LNCaP clone FGC (cell line): ENCODE measurements at regions not wholly inside any gene's neighbourhood (a gene's known extent, or its start where the extent isn't known, plus 50 kb on each side); places are given as distances from the start of the nearest gene placed in this dataset.
A peak's percentile ranks its signal among the peaks of the same experiment; 100 is the strongest.

Experiments
- DNase-seq: peaks from one replicate; pipeline ENCODE4 v3.0.0-alpha.2; 2011; ENCODE audit warnings: low read depth
- H3K4me3 ChIP-seq: 2 replicates; pipeline ENCODE4 v1.5.1; 2011; ENCODE audit warnings: mild to moderate bottlenecking, low read depth, low read length, control low read depth
- CTCF ChIP-seq: IDR thresholded peaks from 2 replicates; pipeline ENCODE4 v1.5.1; 2012; ENCODE audit warnings: mild to moderate bottlenecking; ENCODE audit not compliant: control insufficient read depth, insufficient read depth; ENCODE audit errors: extremely low read depth

- no peak overlapping the region for H3K4me3 ChIP-seq
- DNase-seq = no peak
- no peak for TF ChIP-seq CTCF
Measured at GRCh38 chr15:47289656-47290055, 427.6 kb upstream of the SEMA6D start.

DNA sequence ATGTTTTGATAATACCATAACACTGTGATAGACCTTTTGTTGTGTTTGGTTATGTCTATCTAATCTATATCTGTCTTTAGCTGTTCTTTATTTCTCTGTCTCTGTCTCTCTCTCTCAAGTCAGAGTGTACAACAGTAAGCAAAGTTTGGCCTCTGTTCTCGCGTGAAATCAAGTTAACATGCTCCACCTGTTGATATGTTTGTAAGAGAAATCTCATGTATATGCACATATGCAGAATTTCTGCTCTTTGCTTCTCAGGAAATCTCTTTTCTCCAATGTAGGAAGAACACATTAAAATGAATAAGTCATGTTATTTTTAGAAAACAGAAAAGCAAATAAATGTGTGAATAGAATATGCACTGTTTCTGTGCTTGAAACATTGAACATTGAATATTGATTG lies 425.5 kb upstream of the SEMA6D start:
- TF ChIP-seq CTCF = no peak
- DNase-seq = no peak
- no peak overlapping the region for H3K4me3 ChIP-seq

DNA sequence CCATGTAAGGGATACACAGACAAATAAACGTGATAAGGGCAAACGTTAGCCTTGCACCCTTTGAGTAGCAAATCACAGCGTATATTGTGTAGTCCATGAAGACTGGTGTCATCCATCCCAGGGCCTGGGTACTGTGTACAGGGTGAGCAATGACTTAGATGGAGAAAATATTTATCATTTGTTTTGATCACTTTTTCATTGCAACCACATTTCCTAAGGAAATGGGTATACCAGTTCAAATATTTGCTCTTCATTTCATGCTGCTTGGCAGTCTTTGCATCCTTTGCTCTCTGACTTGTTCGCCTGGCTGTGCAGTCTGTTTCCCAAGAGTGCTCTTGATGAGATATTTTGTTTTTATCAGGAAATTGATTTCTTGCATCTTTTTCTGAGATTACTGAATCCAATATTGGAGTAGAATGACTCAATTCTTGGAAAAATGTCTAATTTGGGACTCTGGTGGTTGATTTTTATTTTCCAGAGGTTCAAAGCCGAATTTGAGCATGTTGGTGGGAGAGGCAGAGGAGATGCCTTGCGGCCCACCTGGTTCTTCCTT lies 424.6 kb upstream of the SEMA6D start:
- TF ChIP-seq CTCF = no peak
- peak; percentile 59 for DNase-seq
- no peak overlapping the region for H3K4me3 ChIP-seq

DNA sequence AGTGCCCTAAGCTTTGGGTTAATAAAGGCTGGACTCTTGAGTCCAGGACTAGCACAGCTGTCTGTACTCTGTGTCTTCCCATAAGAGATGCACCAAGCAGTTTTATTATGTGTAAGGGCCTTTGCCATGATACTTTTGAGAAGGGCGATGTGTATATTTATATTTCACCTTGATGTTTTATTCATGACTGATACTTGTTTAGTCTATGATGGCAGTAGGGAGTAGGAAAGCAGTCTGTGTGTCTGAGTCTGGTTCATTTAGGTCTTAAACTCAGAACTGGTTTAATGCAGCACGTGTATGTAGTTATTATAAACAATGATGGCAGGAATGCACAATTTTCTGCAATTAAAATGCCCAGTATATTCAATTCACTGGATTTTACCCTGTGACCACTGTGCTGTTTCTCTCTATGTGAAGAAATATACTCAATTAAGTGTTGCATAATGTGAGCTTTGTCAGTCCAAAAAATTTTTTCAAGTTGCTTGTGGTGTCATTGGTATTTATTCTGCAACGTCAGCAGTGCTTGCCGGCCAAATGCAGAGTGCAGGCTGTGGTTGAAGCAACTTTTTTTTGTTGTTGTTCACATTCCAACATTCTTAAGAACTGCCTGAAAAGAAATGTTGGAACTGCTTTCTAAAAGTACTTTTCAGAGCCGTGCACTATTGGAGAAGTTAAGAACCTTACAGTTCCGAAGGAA lies 423.7 kb upstream of the SEMA6D start:
- TF ChIP-seq CTCF = no peak
- no peak for DNase-seq
- H3K4me3 ChIP-seq = no peak overlapping the region

DNA sequence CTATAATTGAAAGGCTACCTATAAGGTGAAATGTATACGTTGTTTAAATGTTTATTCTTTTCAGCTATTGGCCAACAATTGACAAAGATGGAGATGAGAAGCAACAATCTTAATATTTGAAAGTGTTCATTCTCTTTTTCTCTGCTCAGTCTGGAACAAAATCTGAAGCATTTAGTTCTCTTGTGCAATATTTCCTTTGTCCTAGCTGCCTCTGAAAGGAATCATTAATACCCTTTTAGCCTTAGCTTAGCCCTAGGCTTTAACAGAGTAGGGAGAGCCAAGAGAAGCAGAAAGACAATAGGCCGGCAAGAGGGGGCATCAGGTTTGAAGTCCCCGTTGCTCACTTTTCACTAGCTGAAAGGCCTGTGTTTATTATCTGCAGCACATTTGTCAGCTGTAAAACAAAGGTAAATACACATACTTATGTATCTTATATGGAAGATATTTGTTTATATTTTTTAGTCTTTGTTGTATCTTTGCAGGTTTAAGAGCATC lies 422.5 kb upstream of the SEMA6D start:
- H3K4me3 ChIP-seq = no peak overlapping the region
- no peak for TF ChIP-seq CTCF
- no peak for DNase-seq

DNA sequence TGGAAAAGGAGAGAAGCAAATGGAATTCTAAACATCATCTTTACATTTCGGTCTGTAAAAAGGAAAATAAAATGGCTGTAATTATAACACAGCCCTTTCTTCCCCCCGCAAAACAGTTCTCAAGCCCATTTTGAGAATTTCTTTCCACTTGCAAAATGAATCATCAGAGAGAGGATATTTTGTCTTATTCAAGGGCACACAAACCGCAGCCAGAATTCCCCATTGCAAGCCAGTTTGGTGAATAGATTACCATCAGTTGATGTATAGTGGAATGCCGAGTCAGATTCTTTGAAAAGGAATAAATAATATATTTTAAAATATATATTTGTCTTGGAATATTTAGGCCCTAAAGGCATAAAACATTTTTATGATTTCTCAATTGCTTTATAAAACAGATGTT lies 420.4 kb upstream of the SEMA6D start:
- no peak overlapping the region for H3K4me3 ChIP-seq
- no peak for DNase-seq
- no peak for TF ChIP-seq CTCF
